GM10266 (cell line): ENCODE measurements at regions not wholly inside any gene's neighbourhood (a gene's known extent, or its start where the extent isn't known, plus 50 kb on each side); places are given as distances from the start of the nearest gene placed in this dataset.

Source experiments
- DNase-seq: peaks from one replicate; pipeline ENCODE4 v3.0.0; 2012; ENCODE audit errors: extremely low spot score
- CTCF ChIP-seq: IDR thresholded peaks from 2 replicates; pipeline ENCODE4 v1.5.1; 2012; ENCODE audit warnings: mild to moderate bottlenecking, low read depth; ENCODE audit not compliant: control insufficient read depth, insufficient read depth; ENCODE audit errors: missing control alignments

DNA sequence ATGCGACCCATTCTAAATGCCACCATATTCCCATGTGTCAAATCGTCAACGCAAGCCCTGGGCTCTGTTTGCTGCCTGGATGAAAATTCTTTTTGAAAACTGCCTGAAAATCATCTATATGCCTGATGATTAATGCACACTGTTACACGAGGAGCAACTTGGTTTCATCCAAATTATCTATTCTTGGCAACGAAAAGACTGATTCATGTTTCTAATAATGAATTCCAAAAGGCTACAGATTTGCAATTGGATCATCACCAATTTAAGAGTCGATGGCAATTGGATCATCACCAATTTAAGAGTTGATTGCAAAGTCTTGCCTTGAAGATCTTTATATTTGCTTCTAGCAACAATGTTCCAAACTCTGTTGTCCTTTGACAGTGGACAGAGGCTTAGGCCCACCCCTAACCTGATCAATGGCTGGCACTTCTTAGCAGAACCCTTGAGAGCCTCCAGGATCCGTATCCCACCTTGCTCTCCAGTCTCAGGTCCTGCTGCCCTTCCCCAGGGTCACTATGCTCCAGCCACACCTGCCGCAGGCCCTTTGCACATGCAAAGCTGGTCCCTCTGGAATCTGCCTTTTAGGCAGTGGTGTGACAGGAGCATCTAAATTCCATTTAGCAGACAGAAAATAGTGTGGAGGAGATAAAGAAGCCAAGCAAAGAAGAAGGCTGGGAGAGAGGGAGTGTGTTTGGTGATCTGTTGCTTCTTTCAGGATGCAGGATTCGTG lies 460.9 kb upstream of the SULF2 start:
- DNase-seq: no peak
- TF ChIP-seq CTCF: no peak

- no peak for TF ChIP-seq CTCF
- DNase-seq: no peak
Observed at GRCh38 chr20:48242623-48243022, 457.3 kb upstream of the SULF2 start.

DNA sequence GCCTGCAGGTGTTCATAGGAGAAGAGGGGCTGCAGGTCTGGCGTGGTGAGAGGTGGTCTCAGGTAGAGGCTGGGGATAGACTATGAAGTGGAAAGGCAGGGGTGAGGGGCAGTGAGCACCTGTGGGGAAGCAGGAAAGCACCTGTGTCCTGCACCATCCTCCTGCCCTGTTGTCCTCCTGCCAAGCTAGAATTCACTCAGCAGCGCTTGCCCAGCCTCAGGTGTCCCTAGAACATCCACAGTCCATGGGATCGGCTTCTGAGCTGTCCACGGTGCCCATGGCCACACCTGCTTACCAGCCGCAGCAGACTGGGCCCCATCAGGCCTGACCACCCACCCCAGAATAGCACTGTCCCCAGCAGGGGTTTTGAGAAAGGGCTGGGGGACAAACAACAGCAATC lies 456.2 kb upstream of the SULF2 start:
- no peak for DNase-seq

DNA sequence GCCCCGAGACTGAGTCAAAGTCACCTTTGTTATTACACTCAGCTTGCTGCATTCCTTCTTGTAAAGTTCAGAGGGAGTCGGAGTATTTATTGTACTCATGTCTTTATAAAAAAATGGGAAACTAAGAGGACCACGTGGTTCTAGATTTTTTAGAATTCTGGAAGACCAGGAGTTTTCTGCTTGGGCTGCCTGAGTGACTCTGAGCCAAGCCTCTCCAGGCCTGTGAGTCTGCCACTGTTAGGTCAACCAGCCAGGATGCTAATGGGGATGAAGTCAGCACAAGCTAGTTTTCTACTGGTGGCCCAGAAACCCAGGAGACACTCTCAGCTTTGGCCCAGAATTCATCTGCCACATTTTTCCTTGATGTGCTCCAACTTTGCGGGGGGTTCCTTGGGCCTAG lies 453.5 kb upstream of the SULF2 start:
- no peak for TF ChIP-seq CTCF
- no peak for DNase-seq

More for the DNA sequence above, 456.2 kb upstream of the SULF2 start:
- TF ChIP-seq CTCF: no peak

DNA sequence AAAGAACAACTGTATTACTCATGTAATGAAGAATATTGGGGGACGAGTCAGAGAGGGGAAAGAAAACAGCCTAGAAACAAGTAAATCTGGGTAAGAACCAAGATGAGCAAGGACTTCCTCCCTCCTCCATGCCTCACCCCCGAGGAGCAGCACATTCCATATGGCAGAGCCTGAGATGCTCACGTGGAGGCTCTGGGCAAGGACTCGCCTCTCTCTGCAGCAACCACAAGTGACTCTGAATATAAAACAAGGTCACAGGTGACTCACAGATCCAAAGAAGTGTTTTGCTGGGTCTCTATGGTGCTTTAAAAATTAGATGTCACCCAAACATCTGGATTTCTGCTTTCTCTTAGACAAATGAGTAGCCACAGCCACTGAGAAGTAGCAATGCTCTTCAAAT lies 453.0 kb upstream of the SULF2 start:
- no peak for DNase-seq
- TF ChIP-seq CTCF: no peak

- no peak for DNase-seq
- TF ChIP-seq CTCF: no peak
Observed at GRCh38 chr20:48236000-48236970, 451.0 kb upstream of the SULF2 start.

DNA sequence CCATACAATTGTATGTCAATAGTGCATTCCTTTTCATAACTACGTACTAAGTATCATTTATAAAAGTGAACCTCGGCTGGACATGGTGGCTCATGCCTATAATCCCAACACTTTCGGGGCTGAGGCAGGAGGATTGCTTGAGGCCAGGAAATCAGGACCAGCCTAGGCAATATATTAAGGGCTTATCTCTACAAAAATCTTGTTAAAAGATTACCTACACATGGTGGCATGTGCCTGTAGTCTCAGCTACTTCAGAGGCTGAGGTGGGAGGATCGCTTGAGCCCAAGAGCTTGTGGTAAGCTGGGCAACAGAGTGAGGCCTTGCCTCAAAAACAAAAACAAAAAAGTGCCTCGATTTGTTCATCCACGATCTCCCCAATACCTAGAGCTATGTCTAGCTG lies 449.7 kb upstream of the SULF2 start:
- no peak for TF ChIP-seq CTCF
- no peak for DNase-seq
